A673 (cell line): ENCODE measurements at regions not wholly inside any gene's neighbourhood (a gene's known extent, or its start where the extent isn't known, plus 50 kb on each side); places are given as distances from the start of the nearest gene placed in this dataset.

ENCODE experiments used
- BruUV-seq: library from RNA; stranded (reverse); fragments of 400-500 nt; replicated peaks from 2 replicates; lab custom pipeline; 2021; lab: Mats Ljungman, UMichigan
- CTCF ChIA-PET: fragments of 300-600 bp; sonication (Branson Sonifier 250); formaldehyde crosslinking; loops from one replicate; lab custom pipeline; 2022; ENCODE audit warnings: antibody characterized with exemption; lab: Charles Lee
- POLR2A ChIA-PET: fragments of 300-600 bp; sonication (Branson Sonifier 250); formaldehyde crosslinking; loops from one replicate; lab custom pipeline; 2022; ENCODE audit warnings: antibody characterized with exemption; ENCODE audit not compliant: low non-redundant PET; lab: Charles Lee
- DNase-seq: peaks from one replicate; pipeline ENCODE4 v3.0.0-alpha.2; 2015; ENCODE audit warnings: low spot score
- H3K27ac ChIP-seq: fragments of 200-600 bp; sonication (generic); 2 replicates; pipeline ENCODE4 v1.5.1; 2016; ENCODE audit warnings: mixed run types, low read depth, mild to moderate bottlenecking, mixed read lengths, antibody characterized with exemption, low read length; ENCODE audit not compliant: poor library complexity, severe bottlenecking
- H3K27me3 ChIP-seq: fragments of 200-600 bp; sonication (generic); replicated peaks from 2 replicates; pipeline ENCODE4 v1.6.1; 2017; ENCODE audit warnings: mixed run types, low read depth, mild to moderate bottlenecking, mixed read lengths, antibody characterized with exemption, low read length; ENCODE audit not compliant: insufficient read depth, poor library complexity
- H3K36me3 ChIP-seq: fragments of 200-600 bp; sonication (generic); 2 replicates; pipeline ENCODE4 v1.6.1; 2016; ENCODE audit warnings: mixed run types, mild to moderate bottlenecking, mixed read lengths, antibody characterized with exemption, low read length; ENCODE audit not compliant: insufficient read depth, poor library complexity, severe bottlenecking
- H3K4me1 ChIP-seq: fragments of 200-600 bp; sonication (generic); 2 replicates; pipeline ENCODE4 v1.6.1; 2017; ENCODE audit warnings: mixed run types, mild to moderate bottlenecking, mixed read lengths, antibody characterized with exemption, low read length; ENCODE audit not compliant: insufficient read depth, poor library complexity, severe bottlenecking
- H3K4me3 ChIP-seq: fragments of 200-600 bp; sonication (generic); 2 replicates; pipeline ENCODE4 v1.5.1; 2016; ENCODE audit warnings: low read depth, mixed run types, mild to moderate bottlenecking, mixed read lengths, low read length; ENCODE audit not compliant: poor library complexity, severe bottlenecking
- H3K9me3 ChIP-seq: fragments of 200-600 bp; sonication (generic); 2 replicates; pipeline ENCODE4 v1.6.1; 2016; ENCODE audit warnings: mixed run types, low read depth, mild to moderate bottlenecking, mixed read lengths, antibody characterized with exemption, low read length; ENCODE audit not compliant: poor library complexity, severe bottlenecking
- EZH2 ChIP-seq: fragments of 200-600 bp; sonication (generic); IDR thresholded peaks from 2 replicates; pipeline ENCODE4 v1.6.1; 2017; ENCODE audit warnings: borderline replicate concordance, low read depth, mild to moderate bottlenecking, mixed read lengths, antibody characterized with exemption, low read length; ENCODE audit not compliant: poor library complexity, severe bottlenecking
- intact Hi-C: fragments of 100-400 bp; cut with micrococcal nuclease; formaldehyde crosslinking; loops from one replicate; pipeline ENCODE4 v1.10.0; 2022; ENCODE audit not compliant: unreplicated experiment
- TF ChIP-seq, protein P1 (sequence below): fragments of 300-800, 200-600 bp; sonication (generic); conservative IDR thresholded peaks from 2 replicates; pipeline ENCODE4 v1.5.1; 2017; ENCODE audit warnings: low read depth, mild to moderate bottlenecking, antibody characterized with exemption, low read length, moderate library complexity, mixed read lengths

DNA sequence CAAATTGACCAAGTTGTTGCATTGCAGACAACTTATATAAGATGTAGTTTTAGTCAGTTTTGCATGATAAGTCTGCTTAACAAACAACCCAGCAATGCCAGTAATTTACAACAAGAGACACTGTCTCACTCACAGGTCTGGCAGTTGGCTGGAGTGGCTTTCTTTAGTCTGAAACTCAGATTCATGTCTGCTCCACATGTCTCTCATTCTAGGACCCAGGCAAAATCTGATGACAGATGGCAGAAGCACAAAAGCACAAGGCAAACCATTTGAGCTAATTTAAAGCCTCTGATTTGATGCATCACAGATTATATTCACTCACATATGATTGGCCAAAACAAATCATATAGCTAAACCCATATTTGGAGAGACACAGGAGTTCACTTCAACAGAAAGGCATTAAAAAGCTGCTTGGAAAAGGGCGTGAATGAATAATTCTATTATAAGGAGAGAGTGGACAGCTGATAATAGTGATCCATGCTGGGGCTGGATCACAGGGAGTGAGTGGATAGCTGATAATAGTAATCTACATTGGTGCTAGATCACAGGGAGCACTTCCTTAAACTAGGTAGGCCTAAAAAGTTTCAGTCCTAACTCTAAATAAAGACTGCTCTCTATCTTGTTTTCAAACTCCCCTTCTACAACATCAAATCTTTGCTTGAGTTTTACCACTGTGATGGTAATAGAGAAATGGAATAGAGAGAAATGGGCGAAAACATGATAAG is 593.2 kb upstream of the ZNF804A start:
- Histone ChIP-seq H3K4me3 (no peak overlapping the region), H3K9me3 (no peaks in the 10 kb centered on the region), H3K4me1 (no peaks in the 10 kb centered on the region), H3K27ac (no peak overlapping the region), H3K27me3 (no peaks in the 10 kb centered on the region), H3K36me3 (no peaks in the 10 kb centered on the region)
- TF ChIP-seq, protein P1, sequence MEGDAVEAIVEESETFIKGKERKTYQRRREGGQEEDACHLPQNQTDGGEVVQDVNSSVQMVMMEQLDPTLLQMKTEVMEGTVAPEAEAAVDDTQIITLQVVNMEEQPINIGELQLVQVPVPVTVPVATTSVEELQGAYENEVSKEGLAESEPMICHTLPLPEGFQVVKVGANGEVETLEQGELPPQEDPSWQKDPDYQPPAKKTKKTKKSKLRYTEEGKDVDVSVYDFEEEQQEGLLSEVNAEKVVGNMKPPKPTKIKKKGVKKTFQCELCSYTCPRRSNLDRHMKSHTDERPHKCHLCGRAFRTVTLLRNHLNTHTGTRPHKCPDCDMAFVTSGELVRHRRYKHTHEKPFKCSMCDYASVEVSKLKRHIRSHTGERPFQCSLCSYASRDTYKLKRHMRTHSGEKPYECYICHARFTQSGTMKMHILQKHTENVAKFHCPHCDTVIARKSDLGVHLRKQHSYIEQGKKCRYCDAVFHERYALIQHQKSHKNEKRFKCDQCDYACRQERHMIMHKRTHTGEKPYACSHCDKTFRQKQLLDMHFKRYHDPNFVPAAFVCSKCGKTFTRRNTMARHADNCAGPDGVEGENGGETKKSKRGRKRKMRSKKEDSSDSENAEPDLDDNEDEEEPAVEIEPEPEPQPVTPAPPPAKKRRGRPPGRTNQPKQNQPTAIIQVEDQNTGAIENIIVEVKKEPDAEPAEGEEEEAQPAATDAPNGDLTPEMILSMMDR: no peak
- no peak for TF ChIP-seq EZH2
- BruUV-seq: no TSS peak
- ChIA-PET CTCF (no interaction called here), POLR2A (no interaction called here)
- intact Hi-C loops: no loop called here
- DNase-seq: no peak

DNA sequence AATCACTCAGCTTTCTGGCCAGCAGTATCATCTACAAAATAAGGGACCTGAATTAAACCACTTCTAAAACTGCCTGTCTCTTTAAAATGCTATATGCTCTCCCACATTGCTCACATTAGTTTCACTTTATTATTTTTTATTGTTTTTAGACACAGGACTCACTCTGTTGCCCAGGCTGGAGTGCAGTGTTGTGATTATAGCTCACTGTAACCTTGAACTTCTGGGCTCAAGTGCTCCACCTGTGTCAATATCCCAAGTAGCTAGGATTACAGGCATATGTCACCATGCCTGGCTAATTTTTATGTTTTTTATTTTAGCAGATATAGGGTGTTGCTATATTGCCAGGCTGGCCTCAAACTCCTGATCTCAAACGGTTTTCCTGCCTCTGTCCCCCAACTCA is 591.3 kb upstream of the ZNF804A start:
- no peak for DNase-seq
- H3K4me1 ChIP-seq: no peaks in the 10 kb centered on the region
- H3K27me3 ChIP-seq: no peaks in the 10 kb centered on the region
- ChIA-PET POLR2A (no interaction called here), CTCF (no interaction called here)
- no peak overlapping the region for H3K27ac ChIP-seq
- BruUV-seq: no TSS peak
- no peaks in the 10 kb centered on the region for H3K9me3 ChIP-seq
- no peak overlapping the region for H3K4me3 ChIP-seq
- TF ChIP-seq, protein P1: no peak
- TF ChIP-seq EZH2: no peak
- H3K36me3 ChIP-seq: no peaks in the 10 kb centered on the region
- intact Hi-C loops: no loop called here

DNA sequence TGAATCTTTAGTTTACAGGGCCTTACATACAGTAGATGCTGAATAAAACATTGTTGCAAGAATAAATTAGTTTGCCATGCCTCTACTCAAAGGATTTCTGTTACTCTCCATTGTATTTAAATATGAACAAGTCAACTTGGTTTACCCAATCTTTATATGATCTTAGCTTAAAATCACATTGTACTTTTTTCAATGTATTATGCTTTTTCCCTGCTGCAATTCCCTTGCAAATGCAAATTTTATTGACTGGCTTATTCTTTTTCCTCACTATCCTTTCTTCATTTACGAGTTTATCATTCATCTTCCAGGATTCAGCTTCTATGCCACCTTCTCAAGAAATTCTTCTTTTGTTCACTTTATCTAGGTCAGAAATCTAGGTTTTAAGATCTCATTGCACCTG is 571.4 kb upstream of the ZNF804A start:
- Histone ChIP-seq H3K36me3 (no peaks in the 10 kb centered on the region), H3K4me1 (no peaks in the 10 kb centered on the region), H3K4me3 (no peak overlapping the region), H3K9me3 (no peaks in the 10 kb centered on the region), H3K27ac (no peak overlapping the region), H3K27me3 (no peaks in the 10 kb centered on the region)
- no TSS peak for BruUV-seq
- TF ChIP-seq, protein P1: no peak
- no peak for TF ChIP-seq EZH2
- ChIA-PET CTCF (no interaction called here), POLR2A (no interaction called here)
- intact Hi-C loops: no loop called here
- DNase-seq: no peak
